ENCODE measurements at regions not wholly inside any gene's neighbourhood (a gene's known extent, or its start where the extent isn't known, plus 50 kb on each side); places are given as distances from the start of the nearest gene placed in this dataset.

- CTCF ChIA-PET (ENCODE audit: low intra/inter-chr PET ratio, low total read pairs) = no interaction called here
- in situ Hi-C loops (cut with HindIII; ENCODE audit: extremely low pct_ligation_motif_present, low pct_unique_long_range_greater_than_20kb) = no loop called here
- DNase-seq (ENCODE audit: low spot score) = no peak
- H3K79me2 ChIP-seq (ENCODE audit: insufficient read depth, low read length) = no peaks in the 10 kb centered on the region
- no peaks in the 10 kb centered on the region for H3K4me1 ChIP-seq (ENCODE audit: insufficient read depth, low read length)
- no peak for ATAC-seq
- no peak overlapping the region for H3K9ac ChIP-seq (ENCODE audit: insufficient read depth, low read depth, low read length)
- H4K20me1 ChIP-seq (ENCODE audit: insufficient read depth, low read length) = no peaks in the 10 kb centered on the region
- no peaks in the 10 kb centered on the region for H3K27me3 ChIP-seq (ENCODE audit: control insufficient read depth in 1 of 2, insufficient read depth in 2 of 2, low read length in 2 of 2)
- no peak for FAIRE-seq
- H3K9me3 ChIP-seq (ENCODE audit: low read length) = peaks cover 23% of the 10 kb centered on the region
- no peak overlapping the region for H2AFZ ChIP-seq (ENCODE audit: low read length)
- POLR2A ChIA-PET = no interaction called here
- H3K36me3 ChIP-seq (replicated peaks in 1 of 2; ENCODE audit: control insufficient read depth in 1 of 2, insufficient read depth in 2 of 2, low read length in 2 of 2) = no peaks in the 10 kb centered on the region
- no TSS peak for BruUV-seq (replicated peaks)
- no peak overlapping the region for H3K27ac ChIP-seq (ENCODE audit: extremely low read length, insufficient read depth, low read length)
- H3K4me2 ChIP-seq (ENCODE audit: low read depth, low read length) = no peak overlapping the region
- H3K4me3 ChIP-seq (replicated peaks in 1 of 3; ENCODE audit: insufficient read depth in 1 of 3, low read depth in 2 of 3, low read length in 3 of 3) = no peak overlapping the region
- intact Hi-C loops (cut with micrococcal nuclease; ENCODE audit: unreplicated experiment) = no loop called here
- TF ChIP-seq HMGA1 (CRISPR knock-in tag; conservative IDR thresholded peaks at IDR 0.05) = no peak
- no peak for TF ChIP-seq ZBTB49 (CRISPR knock-in tag; IDR thresholded peaks at IDR 0.05; ENCODE audit: borderline replicate concordance)
- no peak for TF ChIP-seq ZFP36L1 (CRISPR knock-in tag; IDR thresholded peaks at IDR 0.05)
- no peak for TF ChIP-seq TMF1 (CRISPR knock-in tag; IDR thresholded peaks at IDR 0.05; ENCODE audit: low read depth)
- TF ChIP-seq FOXA1 (IDR thresholded peaks at IDR 0.05) = no peak
- TF ChIP-seq FOXA1 (CRISPR knock-in tag; IDR thresholded peaks at IDR 0.05) = no peak
- TF ChIP-seq ATF1 (CRISPR knock-in tag; IDR thresholded peaks at IDR 0.05) = no peak
- no peak for TF ChIP-seq ZNF446 (CRISPR knock-in tag; IDR thresholded peaks at IDR 0.05)
- TF ChIP-seq FOXO1 (CRISPR knock-in tag; IDR thresholded peaks at IDR 0.05) = no peak
- no peak for TF ChIP-seq NFIB (CRISPR knock-in tag; IDR thresholded peaks at IDR 0.05; ENCODE audit: borderline replicate concordance)
- TF ChIP-seq, protein P1, sequence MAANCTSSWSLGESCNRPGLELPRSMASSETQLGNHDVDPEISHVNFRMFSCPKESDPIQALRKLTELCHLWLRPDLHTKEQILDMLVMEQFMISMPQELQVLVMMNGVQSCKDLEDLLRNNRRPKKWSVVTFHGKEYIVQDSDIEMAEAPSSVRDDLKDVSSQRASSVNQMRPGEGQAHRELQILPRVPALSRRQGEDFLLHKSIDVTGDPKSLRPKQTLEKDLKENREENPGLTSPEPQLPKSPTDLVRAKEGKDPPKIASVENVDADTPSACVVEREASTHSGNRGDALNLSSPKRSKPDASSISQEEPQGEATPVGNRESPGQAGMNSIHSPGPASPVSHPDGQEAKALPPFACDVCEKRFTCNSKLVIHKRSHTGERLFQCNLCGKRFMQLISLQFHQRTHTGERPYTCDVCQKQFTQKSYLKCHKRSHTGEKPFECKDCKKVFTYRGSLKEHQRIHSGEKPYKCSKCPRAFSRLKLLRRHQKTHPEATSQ (CRISPR knock-in tag; IDR thresholded peaks at IDR 0.05; ENCODE audit: borderline replicate concordance) = no peak
- no peak for TF ChIP-seq ADNP (CRISPR knock-in tag; IDR thresholded peaks at IDR 0.05)
- no peak for TF ChIP-seq SAP130 (CRISPR knock-in tag; IDR thresholded peaks at IDR 0.05; ENCODE audit: low read depth)
- no peak for TF ChIP-seq PRDM10 (CRISPR knock-in tag; IDR thresholded peaks at IDR 0.05; ENCODE audit: low read depth)
- TF ChIP-seq, protein P2, sequence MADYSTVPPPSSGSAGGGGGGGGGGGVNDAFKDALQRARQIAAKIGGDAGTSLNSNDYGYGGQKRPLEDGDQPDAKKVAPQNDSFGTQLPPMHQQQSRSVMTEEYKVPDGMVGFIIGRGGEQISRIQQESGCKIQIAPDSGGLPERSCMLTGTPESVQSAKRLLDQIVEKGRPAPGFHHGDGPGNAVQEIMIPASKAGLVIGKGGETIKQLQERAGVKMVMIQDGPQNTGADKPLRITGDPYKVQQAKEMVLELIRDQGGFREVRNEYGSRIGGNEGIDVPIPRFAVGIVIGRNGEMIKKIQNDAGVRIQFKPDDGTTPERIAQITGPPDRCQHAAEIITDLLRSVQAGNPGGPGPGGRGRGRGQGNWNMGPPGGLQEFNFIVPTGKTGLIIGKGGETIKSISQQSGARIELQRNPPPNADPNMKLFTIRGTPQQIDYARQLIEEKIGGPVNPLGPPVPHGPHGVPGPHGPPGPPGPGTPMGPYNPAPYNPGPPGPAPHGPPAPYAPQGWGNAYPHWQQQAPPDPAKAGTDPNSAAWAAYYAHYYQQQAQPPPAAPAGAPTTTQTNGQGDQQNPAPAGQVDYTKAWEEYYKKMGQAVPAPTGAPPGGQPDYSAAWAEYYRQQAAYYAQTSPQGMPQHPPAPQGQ (CRISPR knock-in tag; IDR thresholded peaks at IDR 0.05; ENCODE audit: borderline replicate concordance) = no peak
- TF ChIP-seq NR1H2 (CRISPR knock-in tag; IDR thresholded peaks at IDR 0.05; ENCODE audit: borderline replicate concordance, low read depth) = no peak
- no peak for TF ChIP-seq RORA (CRISPR knock-in tag; IDR thresholded peaks at IDR 0.05)
- no peak for TF ChIP-seq ZC3H13 (CRISPR knock-in tag; IDR thresholded peaks at IDR 0.05)
- TF ChIP-seq SIX4 (CRISPR knock-in tag; IDR thresholded peaks at IDR 0.05) = no peak
Observed at GRCh38 chr5:8561854-8562253, 692.9 kb downstream of the MTRR start.
